ENCODE measurements at regions not wholly inside any gene's neighbourhood (a gene's known extent, or its start where the extent isn't known, plus 50 kb on each side); places are given as distances from the start of the nearest gene placed in this dataset.
"Not testable (repeated sequence)": the region's sequence is repeated elsewhere in the genome, so short reads cannot be mapped to it uniquely, and the experiment has no call there.

DNA sequence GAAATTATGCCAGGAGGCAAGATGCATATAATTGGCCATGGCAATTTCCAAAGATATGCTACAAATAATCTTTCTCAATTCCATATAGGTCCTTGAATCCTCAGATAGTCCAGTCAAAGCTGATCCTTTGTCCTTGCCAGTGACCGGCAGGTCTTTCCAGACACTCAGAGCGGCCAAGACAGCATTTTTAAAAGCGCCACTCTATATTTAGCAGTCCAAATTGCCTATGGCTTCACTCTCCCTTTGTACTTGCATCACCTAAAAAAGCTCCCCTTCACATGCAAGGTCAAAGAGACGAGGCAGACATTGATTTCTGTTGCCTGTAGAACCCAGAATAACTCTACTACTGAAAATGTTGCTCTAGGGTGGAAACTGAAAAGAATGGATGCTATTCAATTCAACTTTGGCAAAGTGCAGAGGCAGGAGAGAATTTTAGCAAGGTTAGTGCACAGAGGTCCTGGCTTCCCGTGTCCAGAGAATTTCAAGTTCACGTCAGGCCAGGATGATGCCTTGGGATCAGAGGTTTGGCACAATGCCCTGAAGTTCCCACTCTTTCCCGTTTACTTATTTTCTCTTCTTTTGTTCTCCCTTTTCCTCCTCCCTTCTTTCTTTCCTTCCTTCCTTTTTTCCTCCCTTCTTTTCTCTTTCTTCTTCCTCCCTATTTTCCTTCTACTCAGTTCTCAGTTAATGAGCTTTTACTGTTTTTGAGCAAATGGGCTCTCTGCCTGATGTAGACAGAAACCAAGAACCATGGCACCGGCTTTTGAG lies 108.5 kb downstream of the KCNK1 start:
- DNase-seq (ENCODE audit: low spot score), result no peak
- TF ChIP-seq CTCF (IDR thresholded peaks at IDR 0.05; ENCODE audit: borderline replicate concordance, control extremely low read depth, extremely low read depth, insufficient read depth, missing control alignments), result no peak
- in situ Hi-C loops (cut with MboI; ENCODE audit: low sequenced_read_pairs, unreplicated experiment), result no loop called here

DNA sequence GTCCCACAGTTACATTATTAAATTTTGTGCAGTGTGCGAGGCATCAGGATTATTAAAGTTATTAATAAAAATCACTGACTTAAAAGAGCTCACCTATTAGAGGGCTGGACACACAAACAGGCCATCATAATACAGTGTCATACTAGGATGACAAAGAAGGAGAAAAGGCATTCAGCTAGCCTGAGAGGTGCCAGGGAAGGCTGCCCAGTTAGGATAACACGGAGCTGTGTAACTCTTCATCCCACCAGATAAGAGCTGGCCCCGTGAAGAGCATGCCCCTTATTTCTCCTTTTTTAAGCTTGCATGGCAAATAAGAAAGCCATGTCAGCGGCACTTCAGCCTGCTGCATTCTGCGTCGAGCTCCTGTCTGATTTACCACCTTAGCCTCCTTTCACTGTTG lies 109.5 kb downstream of the KCNK1 start:
- no peak for DNase-seq (ENCODE audit: low spot score)
- no peak for TF ChIP-seq CTCF (IDR thresholded peaks at IDR 0.05; ENCODE audit: borderline replicate concordance, control extremely low read depth, extremely low read depth, insufficient read depth, missing control alignments)
- in situ Hi-C loops (cut with MboI; ENCODE audit: low sequenced_read_pairs, unreplicated experiment), result no loop called here

- in situ Hi-C loops (cut with MboI; ENCODE audit: low sequenced_read_pairs, unreplicated experiment); DNase-seq (ENCODE audit: low spot score): not testable (repeated sequence)
These were observed 110.3 kb downstream of the KCNK1 start for GRCh38 chr1:233724131-233724631.

GRCh38 chr1:233725423-233725822 lies 111.5 kb downstream of the KCNK1 start:
- in situ Hi-C loops (cut with MboI; ENCODE audit: low sequenced_read_pairs, unreplicated experiment), result no loop called here
- DNase-seq (ENCODE audit: low spot score), result no peak
- no peak for TF ChIP-seq CTCF (IDR thresholded peaks at IDR 0.05; ENCODE audit: borderline replicate concordance, control extremely low read depth, extremely low read depth, insufficient read depth, missing control alignments)

- DNase-seq (ENCODE audit: low spot score), result no peak
- no peak for TF ChIP-seq CTCF (IDR thresholded peaks at IDR 0.05; ENCODE audit: borderline replicate concordance, control extremely low read depth, extremely low read depth, insufficient read depth, missing control alignments)
- in situ Hi-C loops (cut with MboI; ENCODE audit: low sequenced_read_pairs, unreplicated experiment), result no loop called here
These were observed 114.8 kb downstream of the KCNK1 start for GRCh38 chr1:233728721-233729120.

- no peak for DNase-seq (ENCODE audit: low spot score)
- in situ Hi-C loops (cut with MboI; ENCODE audit: low sequenced_read_pairs, unreplicated experiment), result no loop called here
- no peak for TF ChIP-seq CTCF (IDR thresholded peaks at IDR 0.05; ENCODE audit: borderline replicate concordance, control extremely low read depth, extremely low read depth, insufficient read depth, missing control alignments)
These were observed 116.5 kb downstream of the KCNK1 start for GRCh38 chr1:233730380-233730779.

DNA sequence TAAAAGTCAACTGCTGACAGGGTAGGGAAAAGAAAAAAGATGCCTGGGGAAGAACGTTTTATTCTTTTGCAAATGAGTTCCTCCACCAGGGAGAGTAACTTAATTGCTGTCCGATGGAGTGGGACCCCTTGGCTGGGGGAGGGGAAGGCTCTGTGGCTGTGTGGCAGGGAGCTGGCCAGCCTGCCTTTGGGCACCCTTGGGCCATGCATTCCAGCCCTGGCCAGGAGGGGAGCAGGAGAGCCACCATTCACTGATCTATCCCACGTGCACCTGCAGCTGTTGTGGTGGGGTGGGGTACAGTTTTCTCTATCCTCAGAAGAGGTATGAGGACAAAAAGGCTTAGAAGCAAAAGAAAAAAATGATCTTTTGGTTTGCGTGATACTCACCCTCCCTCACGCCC lies 116.9 kb downstream of the KCNK1 start:
- in situ Hi-C loops (cut with MboI; ENCODE audit: low sequenced_read_pairs, unreplicated experiment), result no loop called here
- no peak for TF ChIP-seq CTCF (IDR thresholded peaks at IDR 0.05; ENCODE audit: borderline replicate concordance, control extremely low read depth, extremely low read depth, insufficient read depth, missing control alignments)
- no peak for DNase-seq (ENCODE audit: low spot score)

Measured in GM13976 (cell line).